Fibroblast of villous mesenchyme (primary cell): ENCODE measurements at regions not wholly inside any gene's neighbourhood (a gene's known extent, or its start where the extent isn't known, plus 50 kb on each side); places are given as distances from the start of the nearest gene placed in this dataset.

Source experiments
- DNase-seq: peaks from one replicate; pipeline ENCODE4 v3.0.0-alpha.2; 2010; ENCODE audit warnings: low read depth
- H3K4me3 ChIP-seq: 2 replicates; pipeline ENCODE4 v1.5.1; 2011; ENCODE audit warnings: low read depth, mild to moderate bottlenecking, low read length
- TF ChIP-seq, protein P1 (sequence below): IDR thresholded peaks from 2 replicates; pipeline ENCODE4 v1.5.1; 2012; ENCODE audit warnings: low read depth, mild to moderate bottlenecking, low read length; ENCODE audit not compliant: insufficient read depth

DNA sequence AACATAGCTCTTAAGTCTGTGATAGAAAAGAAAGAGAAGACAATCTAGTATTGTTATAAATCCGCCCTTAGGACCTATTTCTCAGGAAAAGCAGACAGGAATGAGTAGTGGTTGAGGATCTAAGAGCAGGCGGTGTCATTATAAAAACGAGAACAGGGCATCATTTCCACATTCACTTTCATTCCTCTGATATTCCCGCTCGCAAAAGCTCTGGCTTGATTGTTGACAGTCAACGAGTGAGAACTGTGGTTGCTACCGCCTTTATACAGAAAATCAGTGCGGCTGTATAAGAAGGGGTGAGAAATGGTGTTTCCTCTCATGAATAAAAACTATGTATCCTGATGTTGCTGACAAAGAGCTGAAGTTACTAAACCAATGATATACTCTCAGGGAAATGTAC lies 1409.6 kb upstream of the WWC1 start:
- no peak overlapping the region for H3K4me3 ChIP-seq
- no peak for DNase-seq
- TF ChIP-seq, protein P1, sequence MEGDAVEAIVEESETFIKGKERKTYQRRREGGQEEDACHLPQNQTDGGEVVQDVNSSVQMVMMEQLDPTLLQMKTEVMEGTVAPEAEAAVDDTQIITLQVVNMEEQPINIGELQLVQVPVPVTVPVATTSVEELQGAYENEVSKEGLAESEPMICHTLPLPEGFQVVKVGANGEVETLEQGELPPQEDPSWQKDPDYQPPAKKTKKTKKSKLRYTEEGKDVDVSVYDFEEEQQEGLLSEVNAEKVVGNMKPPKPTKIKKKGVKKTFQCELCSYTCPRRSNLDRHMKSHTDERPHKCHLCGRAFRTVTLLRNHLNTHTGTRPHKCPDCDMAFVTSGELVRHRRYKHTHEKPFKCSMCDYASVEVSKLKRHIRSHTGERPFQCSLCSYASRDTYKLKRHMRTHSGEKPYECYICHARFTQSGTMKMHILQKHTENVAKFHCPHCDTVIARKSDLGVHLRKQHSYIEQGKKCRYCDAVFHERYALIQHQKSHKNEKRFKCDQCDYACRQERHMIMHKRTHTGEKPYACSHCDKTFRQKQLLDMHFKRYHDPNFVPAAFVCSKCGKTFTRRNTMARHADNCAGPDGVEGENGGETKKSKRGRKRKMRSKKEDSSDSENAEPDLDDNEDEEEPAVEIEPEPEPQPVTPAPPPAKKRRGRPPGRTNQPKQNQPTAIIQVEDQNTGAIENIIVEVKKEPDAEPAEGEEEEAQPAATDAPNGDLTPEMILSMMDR: no peak

DNA sequence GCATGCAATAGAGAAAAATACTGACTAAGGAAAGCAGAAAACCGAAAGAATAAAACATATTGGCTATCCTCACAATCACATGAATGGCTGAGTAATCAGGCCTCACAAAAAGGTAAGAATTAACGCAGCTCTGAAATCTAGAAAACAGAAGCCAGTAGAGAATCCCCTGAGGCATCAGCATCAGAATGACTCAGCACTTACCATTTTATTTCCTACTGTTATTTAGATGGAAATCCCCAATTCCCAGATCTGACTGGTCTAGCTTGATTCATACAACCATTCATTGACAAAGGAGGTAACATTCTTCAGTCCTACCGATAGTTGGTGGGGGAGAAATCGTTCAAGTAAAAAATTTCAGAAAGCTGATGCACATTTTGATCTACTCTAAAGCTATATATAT lies 1408.4 kb upstream of the WWC1 start:
- TF ChIP-seq, protein P1: no peak
- DNase-seq: no peak
- no peak overlapping the region for H3K4me3 ChIP-seq

DNA sequence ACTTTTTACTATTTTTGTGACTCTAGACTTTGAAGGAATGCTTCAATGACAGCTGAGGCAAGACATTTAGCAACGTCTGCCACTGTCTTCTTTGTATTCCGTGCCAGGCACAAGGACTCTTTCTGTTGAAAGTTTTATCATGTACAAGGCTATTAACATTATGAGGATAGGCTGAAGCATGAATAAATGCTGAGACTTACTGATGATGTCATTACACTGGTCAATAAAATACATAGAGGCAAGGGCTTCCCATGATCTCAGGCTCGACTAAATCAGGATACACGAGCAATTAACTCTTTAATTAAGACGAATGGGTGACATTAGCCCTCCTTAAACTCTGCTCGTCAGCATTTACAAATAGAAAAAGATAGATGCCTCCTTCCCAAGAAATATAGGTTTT lies 1393.3 kb upstream of the WWC1 start:
- no peak for DNase-seq
- TF ChIP-seq, protein P1: no peak
- no peak overlapping the region for H3K4me3 ChIP-seq

DNA sequence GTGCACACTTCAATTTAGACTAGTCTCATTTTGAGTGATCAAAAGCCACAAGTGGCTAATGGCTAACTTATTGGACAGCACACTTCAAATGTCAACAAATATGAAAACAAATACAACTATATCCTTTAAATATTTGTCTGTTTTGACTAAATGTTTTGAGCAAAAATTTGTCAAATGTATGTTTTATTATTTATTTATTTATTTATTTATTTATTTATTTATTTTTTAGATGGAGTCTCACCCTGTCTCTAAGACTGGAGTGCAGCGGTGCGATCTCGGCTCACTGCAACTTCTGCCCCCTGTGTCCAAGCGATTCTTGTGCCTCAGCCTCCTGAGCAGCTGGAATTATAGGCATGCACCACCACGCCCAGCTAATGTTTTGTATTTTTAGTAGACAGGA lies 1392.1 kb upstream of the WWC1 start:
- no peak overlapping the region for H3K4me3 ChIP-seq
- DNase-seq: no peak
- TF ChIP-seq, protein P1: no peak

DNA sequence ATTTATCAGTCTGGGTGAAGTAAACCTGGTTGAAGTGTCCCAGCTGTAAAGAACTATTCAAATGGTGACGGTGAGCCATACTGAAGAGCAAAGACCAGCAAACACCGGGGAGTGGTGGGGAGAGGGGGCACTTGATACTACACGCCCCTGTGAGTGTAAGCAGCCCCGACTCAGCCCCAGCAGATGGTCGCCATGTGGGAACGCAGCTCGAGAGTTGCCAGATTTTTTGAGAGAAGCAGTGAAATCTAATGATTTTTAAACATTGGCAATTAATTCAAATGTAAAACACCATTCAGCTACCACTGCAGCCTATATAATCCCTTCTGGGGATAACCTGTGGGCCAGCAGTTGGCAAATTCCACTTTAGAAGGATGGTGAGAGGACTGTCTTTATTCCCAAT lies 1386.9 kb upstream of the WWC1 start:
- TF ChIP-seq, protein P1: no peak
- DNase-seq: no peak
- H3K4me3 ChIP-seq: no peak overlapping the region

DNA sequence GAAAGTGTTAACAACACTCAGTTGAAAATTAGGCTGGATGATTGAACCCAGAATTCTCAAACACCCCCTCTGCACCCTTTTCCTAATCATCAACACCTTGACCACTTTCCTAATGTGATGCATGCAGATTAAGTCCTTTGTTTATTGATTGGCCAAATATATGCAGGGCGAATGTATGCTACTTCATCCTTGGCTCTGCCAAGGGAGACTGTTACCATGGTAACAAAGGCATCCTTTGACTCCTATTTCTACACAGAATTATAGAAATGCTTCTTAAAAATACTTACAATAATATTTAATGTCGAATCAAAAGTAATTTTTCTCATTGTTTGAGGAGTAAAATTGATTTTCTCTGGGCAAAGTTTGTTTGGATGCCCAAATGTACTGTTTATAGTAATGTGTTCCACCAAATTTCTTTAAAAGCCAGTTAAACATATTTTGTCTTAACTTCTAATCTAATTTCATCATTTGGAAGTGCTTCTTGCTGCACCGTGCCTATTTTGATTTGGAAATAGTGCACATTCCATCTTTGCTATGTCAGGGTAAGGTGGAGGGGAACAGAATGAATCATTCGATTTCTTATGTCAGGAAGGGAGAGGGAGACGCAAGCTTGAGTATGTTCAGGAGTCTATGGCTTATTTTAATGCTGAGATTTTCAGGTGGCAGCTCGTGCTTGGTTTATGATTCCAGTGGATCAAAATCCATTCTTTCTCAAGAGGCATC lies 1384.3 kb upstream of the WWC1 start:
- H3K4me3 ChIP-seq: no peak overlapping the region
- TF ChIP-seq, protein P1: no peak
- peak; percentile 25 for DNase-seq

DNA sequence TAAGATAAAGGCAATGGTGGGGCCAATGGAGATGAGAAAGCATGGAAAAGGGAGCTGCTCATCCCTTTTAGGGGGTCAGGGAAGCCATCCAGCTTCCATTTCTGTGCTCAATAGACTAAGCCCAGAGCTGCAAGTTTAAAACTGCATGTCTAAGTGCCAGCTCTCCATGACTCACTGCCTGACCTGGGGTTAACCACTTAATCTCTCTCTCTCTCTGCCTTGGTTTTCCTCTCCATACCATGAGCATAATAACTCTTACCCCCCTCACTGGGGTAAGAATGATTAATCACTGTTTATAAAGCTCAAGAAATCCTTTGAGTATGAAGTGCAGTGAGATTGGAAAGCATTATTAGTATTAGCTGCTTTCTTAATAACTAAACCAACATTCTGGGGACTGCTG lies 1382.4 kb upstream of the WWC1 start:
- no peak overlapping the region for H3K4me3 ChIP-seq
- DNase-seq: peak; percentile 76
- TF ChIP-seq, protein P1: no peak
